Neural progenitor cell (in vitro differentiated cells): ENCODE measurements at regions not wholly inside any gene's neighbourhood (a gene's known extent, or its start where the extent isn't known, plus 50 kb on each side); places are given as distances from the start of the nearest gene placed in this dataset.

Source experiments
- CTCF ChIP-seq: fragments of 200-600 bp; sonication (generic); IDR thresholded peaks from 2 replicates; pipeline ENCODE4 v1.5.1; 2017; ENCODE audit warnings: antibody characterized with exemption, mild to moderate bottlenecking
- EZH2phosphoT487 ChIP-seq: fragments of 200-600 bp; sonication (generic); IDR thresholded peaks from 2 replicates; pipeline ENCODE4 v1.6.1; 2017; ENCODE audit warnings: antibody characterized with exemption

GRCh38 chr16:51821527-51821926 is 670.5 kb upstream of the SALL1 start:
- TF ChIP-seq EZH2phosphoT487, result no peak
- TF ChIP-seq CTCF, result no peak
